HFF-Myc (cell line): ENCODE measurements at regions not wholly inside any gene's neighbourhood (a gene's known extent, or its start where the extent isn't known, plus 50 kb on each side); places are given as distances from the start of the nearest gene placed in this dataset.

Experiments
- DNase-seq: peaks from one replicate; pipeline ENCODE4 v3.0.0-alpha.2; 2011; ENCODE audit warnings: low read depth; ENCODE audit errors: extremely low read depth
- H3K4me3 ChIP-seq: replicated peaks from 2 replicates; pipeline ENCODE4 v1.5.1; 2011; ENCODE audit warnings: low read depth, mild to moderate bottlenecking, control low read depth, low read length
- TF ChIP-seq, protein P1 (sequence below): IDR thresholded peaks from 2 replicates; pipeline ENCODE4 v1.5.1; 2012; ENCODE audit warnings: mild to moderate bottlenecking, low read depth, low read length, control low read depth; ENCODE audit errors: missing control alignments

- H3K4me3 ChIP-seq, result no peak overlapping the region
- TF ChIP-seq, protein P1, sequence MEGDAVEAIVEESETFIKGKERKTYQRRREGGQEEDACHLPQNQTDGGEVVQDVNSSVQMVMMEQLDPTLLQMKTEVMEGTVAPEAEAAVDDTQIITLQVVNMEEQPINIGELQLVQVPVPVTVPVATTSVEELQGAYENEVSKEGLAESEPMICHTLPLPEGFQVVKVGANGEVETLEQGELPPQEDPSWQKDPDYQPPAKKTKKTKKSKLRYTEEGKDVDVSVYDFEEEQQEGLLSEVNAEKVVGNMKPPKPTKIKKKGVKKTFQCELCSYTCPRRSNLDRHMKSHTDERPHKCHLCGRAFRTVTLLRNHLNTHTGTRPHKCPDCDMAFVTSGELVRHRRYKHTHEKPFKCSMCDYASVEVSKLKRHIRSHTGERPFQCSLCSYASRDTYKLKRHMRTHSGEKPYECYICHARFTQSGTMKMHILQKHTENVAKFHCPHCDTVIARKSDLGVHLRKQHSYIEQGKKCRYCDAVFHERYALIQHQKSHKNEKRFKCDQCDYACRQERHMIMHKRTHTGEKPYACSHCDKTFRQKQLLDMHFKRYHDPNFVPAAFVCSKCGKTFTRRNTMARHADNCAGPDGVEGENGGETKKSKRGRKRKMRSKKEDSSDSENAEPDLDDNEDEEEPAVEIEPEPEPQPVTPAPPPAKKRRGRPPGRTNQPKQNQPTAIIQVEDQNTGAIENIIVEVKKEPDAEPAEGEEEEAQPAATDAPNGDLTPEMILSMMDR, result no peak
- no peak for DNase-seq
Measured at GRCh38 chr14:96631030-96631429, 128.8 kb downstream of the PAPOLA start.

GRCh38 chr14:96631621-96632362, 129.6 kb downstream of the PAPOLA start:
- no peak for DNase-seq
- H3K4me3 ChIP-seq, result no peak overlapping the region
- TF ChIP-seq, protein P1, result no peak

GRCh38 chr14:96632363-96632758, 130.2 kb downstream of the PAPOLA start:
- no peak overlapping the region for H3K4me3 ChIP-seq
- no peak for DNase-seq
- TF ChIP-seq, protein P1, result no peak

DNA sequence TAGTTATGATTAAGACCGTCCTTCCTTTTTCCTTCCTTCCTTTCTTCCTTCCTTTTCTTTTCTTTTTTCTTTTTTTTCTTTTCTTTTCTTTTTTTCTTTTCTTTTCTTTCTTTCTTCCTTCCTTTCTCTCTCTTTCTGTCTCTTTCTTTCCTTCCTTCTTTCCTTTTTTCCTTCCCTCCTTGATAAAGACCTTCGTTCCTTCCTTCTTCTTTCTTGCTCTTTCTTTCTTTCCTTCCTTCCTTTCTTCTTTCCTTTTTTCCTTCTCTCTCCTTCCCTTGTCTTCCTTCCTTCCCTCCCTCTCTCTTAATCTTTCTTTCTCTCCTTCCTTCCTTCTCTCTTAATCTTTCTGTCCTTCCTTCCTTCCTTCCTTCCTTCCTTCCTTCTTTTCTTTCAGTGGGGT, 130.9 kb downstream of the PAPOLA start:
- TF ChIP-seq, protein P1, result no peak
- no peak for DNase-seq
- H3K4me3 ChIP-seq, result no peak overlapping the region

GRCh38 chr14:96634481-96634880, 132.3 kb downstream of the PAPOLA start:
- DNase-seq, result no peak
- TF ChIP-seq, protein P1, result no peak
- no peak overlapping the region for H3K4me3 ChIP-seq

DNA sequence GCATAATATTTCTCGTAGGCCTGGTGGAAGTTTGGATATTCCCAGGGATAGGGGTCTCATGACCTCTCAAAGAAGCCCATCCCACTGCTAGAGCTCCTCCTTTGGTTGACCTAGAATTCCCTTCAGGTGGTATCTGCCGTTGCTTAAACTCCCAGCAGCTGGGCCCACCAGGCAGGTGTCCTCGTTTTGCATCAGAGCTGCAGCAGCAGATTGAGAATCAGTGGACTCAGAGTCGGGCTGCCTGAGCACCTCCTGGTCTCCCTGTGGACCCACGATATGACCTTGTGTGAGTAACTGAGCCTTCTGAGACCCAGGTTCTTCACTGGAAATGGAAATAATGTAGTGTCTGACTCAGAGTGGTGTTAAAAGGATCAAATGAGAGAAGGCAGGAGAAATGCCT, 132.7 kb downstream of the PAPOLA start:
- TF ChIP-seq, protein P1, result no peak
- no peak overlapping the region for H3K4me3 ChIP-seq
- DNase-seq, result no peak

- TF ChIP-seq, protein P1, result no peak
- H3K4me3 ChIP-seq, result no peak overlapping the region
- no peak for DNase-seq
Measured at GRCh38 chr14:96635850-96636249, 133.7 kb downstream of the PAPOLA start.
